ENCODE measurements at regions not wholly inside any gene's neighbourhood (a gene's known extent, or its start where the extent isn't known, plus 50 kb on each side); places are given as distances from the start of the nearest gene placed in this dataset.

GRCh38 chr10:58971796-58972491 lies 204.5 kb upstream of the PHYHIPL start:
- ATAC-seq = no peak
- no peak for DNase-seq
- Histone ChIP-seq H3K36me3 (no peaks in the 10 kb centered on the region), H3K27ac (no peak overlapping the region), H3K4me3 (no peak overlapping the region), H3K27me3 (ENCODE audit: low read depth) (no peaks in the 10 kb centered on the region), H3K4me1 (no peaks in the 10 kb centered on the region), H3K9me3 (no peaks in the 10 kb centered on the region)
- TF ChIP-seq CTCF (IDR thresholded peaks at IDR 0.05) = no peak
- intact Hi-C loops (cut with DNase I) = no loop called here

- H3K27ac ChIP-seq = no peak overlapping the region
- ATAC-seq (no peak), DNase-seq (no peak)
- H3K9me3 ChIP-seq = no peaks in the 10 kb centered on the region
- H3K36me3 ChIP-seq = no peaks in the 10 kb centered on the region
- H3K4me3 ChIP-seq = no peak overlapping the region
- no peaks in the 10 kb centered on the region for H3K4me1 ChIP-seq
- no peak for TF ChIP-seq CTCF (IDR thresholded peaks at IDR 0.05)
- no peaks in the 10 kb centered on the region for H3K27me3 ChIP-seq (ENCODE audit: low read depth)
- intact Hi-C loops (cut with DNase I) = no loop called here
Observed at GRCh38 chr10:58972576-58973234, 203.7 kb upstream of the PHYHIPL start.

- DNase-seq = no peak
- no peak for TF ChIP-seq CTCF (IDR thresholded peaks at IDR 0.05)
- ATAC-seq = no peak
- no peak overlapping the region for H3K4me3 ChIP-seq
- intact Hi-C loops (cut with DNase I) = no loop called here
- H3K27me3 ChIP-seq (ENCODE audit: low read depth) = no peaks in the 10 kb centered on the region
- H3K9me3 ChIP-seq = no peaks in the 10 kb centered on the region
- H3K27ac ChIP-seq = no peak overlapping the region
- no peaks in the 10 kb centered on the region for H3K4me1 ChIP-seq
- no peaks in the 10 kb centered on the region for H3K36me3 ChIP-seq
Observed at GRCh38 chr10:58973235-58973595, 203.2 kb upstream of the PHYHIPL start.

- ATAC-seq (no peak), DNase-seq (no peak)
- Histone ChIP-seq H3K36me3 (no peaks in the 10 kb centered on the region), H3K27me3 (ENCODE audit: low read depth) (no peaks in the 10 kb centered on the region), H3K4me1 (no peaks in the 10 kb centered on the region), H3K9me3 (no peaks in the 10 kb centered on the region), H3K27ac (no peak overlapping the region), H3K4me3 (no peak overlapping the region)
- intact Hi-C loops (cut with DNase I) = no loop called here
- no peak for TF ChIP-seq CTCF (IDR thresholded peaks at IDR 0.05)
Observed at GRCh38 chr10:58976254-58976653, 200.2 kb upstream of the PHYHIPL start.

GRCh38 chr10:58979711-58980110 lies 196.7 kb upstream of the PHYHIPL start:
- ATAC-seq (no peak), DNase-seq (no peak)
- no peak overlapping the region for H3K4me3 ChIP-seq
- no peaks in the 10 kb centered on the region for H3K4me1 ChIP-seq
- no peak for TF ChIP-seq CTCF (IDR thresholded peaks at IDR 0.05)
- no peaks in the 10 kb centered on the region for H3K27me3 ChIP-seq (ENCODE audit: low read depth)
- no peaks in the 10 kb centered on the region for H3K36me3 ChIP-seq
- H3K9me3 ChIP-seq = no peaks in the 10 kb centered on the region
- H3K27ac ChIP-seq = no peak overlapping the region
- intact Hi-C loops (cut with DNase I) = no loop called here

Data from lower lobe of right lung (tissue), 2 donors.